BLaER1 (cell line): ENCODE measurements at regions not wholly inside any gene's neighbourhood (a gene's known extent, or its start where the extent isn't known, plus 50 kb on each side); places are given as distances from the start of the nearest gene placed in this dataset.

Experiments used
- H3K27ac ChIP-seq: shearing (Covaris generic); formaldehyde crosslinking; 2 replicates; pipeline ENCODE4 v1.8.1; 2022
- H3K27me3 ChIP-seq: shearing (Covaris generic); formaldehyde crosslinking; 2 replicates; pipeline ENCODE4 v1.8.1; 2022
- H3K36me3 ChIP-seq: shearing (Covaris generic); formaldehyde crosslinking; 2 replicates; pipeline ENCODE4 v1.8.1; 2022
- H3K4me1 ChIP-seq: shearing (Covaris generic); formaldehyde crosslinking; 2 replicates; pipeline ENCODE4 v1.8.1; 2022
- H3K4me2 ChIP-seq: shearing (Covaris generic); formaldehyde crosslinking; 2 replicates; pipeline ENCODE4 v1.8.1; 2022
- H3K4me3 ChIP-seq: shearing (Covaris generic); formaldehyde crosslinking; 2 replicates; pipeline ENCODE4 v1.8.1; 2022
- H3K9ac ChIP-seq: shearing (Covaris generic); formaldehyde crosslinking; 2 replicates; pipeline ENCODE4 v1.8.1; 2022
- H3K9me3 ChIP-seq: shearing (Covaris generic); formaldehyde crosslinking; 2 replicates; pipeline ENCODE4 v1.8.1; 2022
- H4K20me1 ChIP-seq: shearing (Covaris generic); formaldehyde crosslinking; 2 replicates; pipeline ENCODE4 v1.8.1; 2022
- Cebpa-rat ChIP-seq: shearing (Covaris generic); IDR thresholded peaks from 2 replicates; pipeline ENCODE4 v1.8.1; 2022

DNA sequence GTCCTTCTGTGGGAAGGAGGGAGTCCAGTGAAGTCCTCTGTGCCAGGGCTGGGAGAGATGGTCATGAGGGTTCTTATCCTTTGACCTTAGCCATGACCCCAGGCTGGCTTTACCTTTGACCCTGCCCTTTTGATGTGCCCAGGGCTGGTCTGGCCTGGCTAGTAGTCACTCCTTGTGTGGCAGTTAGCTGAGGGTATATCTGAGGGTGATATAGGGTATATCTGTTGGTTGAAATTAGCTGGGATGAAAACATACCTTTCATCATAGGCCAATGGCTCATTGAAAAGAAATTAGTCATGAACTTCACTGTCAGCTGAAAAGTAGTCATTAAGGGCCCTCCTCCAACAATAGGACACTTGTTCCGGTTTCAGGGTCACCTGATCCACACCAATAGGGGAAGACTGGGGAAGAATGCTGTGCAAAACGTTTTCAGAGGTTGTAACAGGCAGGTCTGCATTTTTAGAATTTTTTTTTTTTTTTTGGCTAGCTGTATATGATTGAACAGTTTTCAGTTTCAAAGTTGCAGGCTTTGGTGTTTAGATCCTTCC, 74.6 kb upstream of the STOX2 start:
- H3K27ac ChIP-seq: no peak overlapping the region
- H3K9ac ChIP-seq: no peak overlapping the region
- H4K20me1 ChIP-seq: no peaks in the 10 kb centered on the region
- H3K4me3 ChIP-seq: no peak overlapping the region
- H3K4me2 ChIP-seq: no peak overlapping the region
- H3K27me3 ChIP-seq: no peaks in the 10 kb centered on the region
- peaks cover 18% of the 10 kb centered on the region for H3K4me1 ChIP-seq
- no peaks in the 10 kb centered on the region for H3K36me3 ChIP-seq
- H3K9me3 ChIP-seq: no peaks in the 10 kb centered on the region
- no peak for TF ChIP-seq Cebpa-rat

DNA sequence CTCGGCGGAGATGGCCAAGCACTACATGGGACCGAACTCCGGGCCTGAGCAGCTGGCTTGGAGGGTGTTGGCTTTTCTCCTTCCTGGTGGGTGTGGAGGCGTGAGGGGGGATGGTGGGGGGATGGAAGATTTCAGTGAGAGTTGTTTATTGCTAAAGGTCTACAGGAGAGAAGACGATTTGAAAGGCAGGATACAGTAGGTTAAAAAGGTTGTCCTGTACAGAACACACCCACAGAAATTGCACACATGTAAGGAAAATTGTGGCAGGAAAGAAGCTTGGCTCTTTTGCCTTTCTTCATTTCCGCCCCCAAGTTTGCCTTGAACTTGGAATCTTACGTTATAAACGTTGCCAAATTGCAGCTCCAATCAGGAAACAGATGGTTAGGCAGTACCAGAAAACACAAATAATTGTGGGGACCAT, 74.1 kb upstream of the STOX2 start:
- H3K4me1 ChIP-seq: peaks cover 18% of the 10 kb centered on the region
- H3K9ac ChIP-seq: no peak overlapping the region

DNA sequence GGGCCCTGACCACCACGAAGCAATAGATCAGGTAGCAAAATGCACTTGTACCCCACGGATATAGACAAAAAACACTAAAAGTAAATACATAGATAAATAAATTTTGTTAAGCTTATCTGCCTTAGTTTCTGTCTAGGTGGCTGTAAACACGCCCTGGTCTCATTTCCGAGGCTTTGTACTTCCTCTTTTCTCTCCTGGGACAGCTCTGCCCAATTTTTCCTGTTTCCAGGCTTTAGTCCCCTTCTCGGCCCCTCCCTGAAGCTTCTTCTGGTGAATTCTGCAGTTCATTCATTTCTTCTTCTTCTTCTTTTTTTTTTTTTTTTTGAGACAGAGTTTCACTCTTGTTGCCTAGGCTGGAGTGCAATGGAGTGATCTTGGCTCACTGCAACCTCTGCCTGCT, 73.4 kb upstream of the STOX2 start:
- Histone ChIP-seq H4K20me1 (no peaks in the 10 kb centered on the region), H3K36me3 (no peaks in the 10 kb centered on the region), H3K4me2 (peak overlapping the region; percentile 61), H3K4me3 (no peak overlapping the region), H3K4me1 (peaks cover 18% of the 10 kb centered on the region), H3K27ac (no peak overlapping the region), H3K27me3 (no peaks in the 10 kb centered on the region), H3K9ac (no peak overlapping the region), H3K9me3 (no peaks in the 10 kb centered on the region)
- TF ChIP-seq Cebpa-rat: no peak

More for the DNA sequence above, 74.1 kb upstream of the STOX2 start:
- H3K27me3 ChIP-seq: no peaks in the 10 kb centered on the region
- H3K9me3 ChIP-seq: no peaks in the 10 kb centered on the region
- H3K4me2 ChIP-seq: peak overlapping the region; percentile 61; the same call in 1 of the 2 replicates
- no peak overlapping the region for H3K4me3 ChIP-seq
- H3K36me3 ChIP-seq: no peaks in the 10 kb centered on the region
- TF ChIP-seq Cebpa-rat: no peak
- H3K27ac ChIP-seq: no peak overlapping the region
- no peaks in the 10 kb centered on the region for H4K20me1 ChIP-seq

DNA sequence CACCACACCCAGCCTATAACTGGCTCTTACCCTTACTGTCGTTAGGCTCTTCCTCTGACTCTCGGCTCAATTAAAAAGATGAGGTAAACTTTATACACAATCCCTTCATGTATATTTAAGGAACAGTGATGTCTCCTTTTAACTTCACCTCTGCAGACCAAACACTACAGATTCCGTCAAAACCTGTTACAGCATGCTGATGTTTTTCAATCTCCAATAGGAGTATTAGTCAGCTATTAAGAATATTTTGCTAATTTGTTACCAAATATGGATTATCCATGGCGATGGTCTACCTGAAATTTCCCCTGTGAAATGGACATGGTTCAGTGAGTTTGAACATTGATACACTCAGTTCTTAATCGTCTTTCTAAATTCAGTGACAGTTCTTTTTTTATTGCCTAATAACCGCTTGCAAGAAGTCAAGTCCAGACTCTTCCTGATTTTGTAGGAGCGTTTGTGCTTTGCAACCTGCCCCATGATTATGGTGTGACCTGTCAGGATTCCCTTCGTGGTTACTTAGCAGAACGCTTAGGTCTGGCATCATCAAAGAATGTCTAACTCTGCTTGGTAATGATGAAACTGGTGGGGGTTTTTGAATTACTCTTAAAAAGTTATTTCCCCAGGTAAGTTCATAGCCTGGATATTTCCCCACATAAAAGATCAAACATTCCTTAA, 72.2 kb upstream of the STOX2 start:
- no peaks in the 10 kb centered on the region for H4K20me1 ChIP-seq
- no peaks in the 10 kb centered on the region for H3K27me3 ChIP-seq
- peaks cover 18% of the 10 kb centered on the region for H3K4me1 ChIP-seq
- no peak overlapping the region for H3K9ac ChIP-seq
- H3K4me3 ChIP-seq: no peak overlapping the region
- H3K9me3 ChIP-seq: no peaks in the 10 kb centered on the region
- TF ChIP-seq Cebpa-rat: no peak
- no peaks in the 10 kb centered on the region for H3K36me3 ChIP-seq
- H3K27ac ChIP-seq: no peak overlapping the region
- H3K4me2 ChIP-seq: no peak overlapping the region

DNA sequence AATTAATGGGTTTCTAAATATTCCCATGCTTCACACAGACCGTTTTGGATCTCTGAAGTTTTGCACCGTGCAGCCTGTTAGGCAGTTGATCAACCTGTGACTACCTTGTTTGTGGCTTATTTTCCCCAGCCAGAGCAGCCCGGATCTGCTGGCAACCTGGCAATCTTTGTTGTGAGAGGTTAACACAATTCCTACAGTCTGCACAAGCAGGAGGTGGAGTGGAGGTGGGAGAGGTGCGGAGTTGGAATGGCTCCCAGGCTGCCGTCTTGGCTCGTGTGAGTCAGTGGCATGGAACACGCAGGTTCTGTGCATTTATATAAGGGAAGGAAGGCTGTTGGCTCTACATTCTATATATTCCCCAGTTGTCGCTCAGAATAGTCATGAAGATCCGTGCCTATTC, 70.9 kb upstream of the STOX2 start:
- Histone ChIP-seq H4K20me1 (no peaks in the 10 kb centered on the region), H3K4me2 (no peak overlapping the region), H3K4me3 (no peak overlapping the region), H3K27me3 (no peaks in the 10 kb centered on the region), H3K4me1 (peaks cover 18% of the 10 kb centered on the region), H3K9ac (no peak overlapping the region), H3K36me3 (no peaks in the 10 kb centered on the region), H3K9me3 (no peaks in the 10 kb centered on the region), H3K27ac (no peak overlapping the region)
- TF ChIP-seq Cebpa-rat: no peak

DNA sequence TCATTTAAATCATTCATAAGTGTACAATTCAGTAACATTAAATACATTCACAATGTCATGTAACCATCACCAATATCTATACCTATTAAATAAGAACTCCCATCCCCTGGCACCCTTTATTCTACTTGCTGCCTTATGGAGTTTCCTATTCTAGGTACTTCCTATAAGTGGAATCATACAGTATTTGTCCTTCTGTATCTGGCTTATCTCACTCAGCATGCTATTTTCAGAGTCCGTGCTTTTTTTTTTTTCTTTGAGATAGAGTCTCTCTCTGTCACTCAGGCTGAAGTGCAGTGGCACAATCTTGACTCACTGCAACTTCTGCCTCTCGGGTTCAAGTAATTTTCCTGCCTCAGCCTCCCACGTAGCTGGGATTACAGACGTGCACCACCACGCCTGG, 67.9 kb upstream of the STOX2 start:
- Histone ChIP-seq H3K36me3 (no peaks in the 10 kb centered on the region), H3K9me3 (no peaks in the 10 kb centered on the region), H3K9ac (no peak overlapping the region), H3K4me3 (no peak overlapping the region), H4K20me1 (no peaks in the 10 kb centered on the region), H3K4me1 (peaks cover 4% of the 10 kb centered on the region), H3K4me2 (no peak overlapping the region), H3K27me3 (no peaks in the 10 kb centered on the region), H3K27ac (no peak overlapping the region)
- TF ChIP-seq Cebpa-rat: no peak

DNA sequence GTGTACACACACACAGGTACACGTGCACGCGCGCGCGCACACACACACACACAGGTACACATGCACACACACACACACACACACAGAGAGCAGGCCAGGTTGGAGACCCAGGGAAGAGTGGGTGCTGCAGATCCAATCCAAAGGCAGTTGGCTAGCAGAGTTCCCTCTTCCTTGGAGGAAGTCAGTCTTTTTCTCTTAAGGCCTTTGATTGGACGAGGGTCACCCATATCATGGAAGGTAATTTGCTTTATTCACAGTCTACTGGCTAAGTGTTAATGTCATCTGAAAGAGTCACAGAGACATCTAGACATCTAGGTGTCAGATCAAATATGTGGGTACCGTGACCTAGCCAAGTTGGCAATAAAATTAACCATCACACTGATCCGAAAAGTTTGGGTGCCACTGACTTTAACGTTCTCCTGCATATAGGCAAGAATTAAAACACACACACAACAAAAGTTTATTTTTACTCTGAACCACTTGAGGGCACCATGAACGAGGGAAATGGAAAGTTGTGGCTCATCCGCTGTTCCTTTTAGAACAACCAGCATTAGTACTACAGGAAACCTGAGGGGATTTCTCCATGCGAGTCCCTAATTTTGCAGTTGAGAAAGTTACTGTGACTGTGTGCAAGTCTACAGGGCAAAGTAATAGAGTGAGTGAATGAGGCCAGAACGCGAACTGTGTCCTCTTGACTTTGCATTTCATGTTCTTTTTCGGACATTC, 66.0 kb upstream of the STOX2 start:
- no peaks in the 10 kb centered on the region for H3K36me3 ChIP-seq
- H3K27me3 ChIP-seq: no peaks in the 10 kb centered on the region
- H3K4me3 ChIP-seq: no peak overlapping the region
- H3K27ac ChIP-seq: no peak overlapping the region
- no peaks in the 10 kb centered on the region for H3K9me3 ChIP-seq
- no peak for TF ChIP-seq Cebpa-rat
- H4K20me1 ChIP-seq: no peaks in the 10 kb centered on the region
- H3K4me1 ChIP-seq: no peaks in the 10 kb centered on the region
- H3K4me2 ChIP-seq: no peak overlapping the region
- H3K9ac ChIP-seq: no peak overlapping the region

DNA sequence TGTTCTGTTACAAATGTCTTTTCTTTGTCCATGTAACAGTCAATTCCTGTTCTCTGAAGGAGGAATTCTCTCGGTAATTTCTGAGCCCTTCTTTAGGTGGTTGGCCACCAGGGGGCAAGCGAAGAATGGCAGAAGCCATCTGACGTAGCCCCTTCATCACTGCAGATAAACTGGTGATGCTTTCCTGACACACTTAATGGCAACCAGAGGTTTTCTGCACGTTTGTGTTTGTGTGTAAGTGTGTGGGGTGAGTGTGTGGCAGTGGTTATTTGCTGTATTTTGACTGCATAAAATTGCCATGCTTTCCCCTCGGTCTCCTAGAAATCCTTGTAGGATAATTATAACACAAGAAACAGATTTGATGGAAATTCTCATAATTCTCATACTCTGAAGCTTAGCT, 64.8 kb upstream of the STOX2 start:
- H3K36me3 ChIP-seq: no peaks in the 10 kb centered on the region
- H3K9ac ChIP-seq: no peak overlapping the region
- H3K27ac ChIP-seq: no peak overlapping the region
- H3K9me3 ChIP-seq: no peaks in the 10 kb centered on the region
- H3K4me3 ChIP-seq: no peak overlapping the region
- no peaks in the 10 kb centered on the region for H3K27me3 ChIP-seq
- no peak overlapping the region for H3K4me2 ChIP-seq
- no peaks in the 10 kb centered on the region for H3K4me1 ChIP-seq
- no peaks in the 10 kb centered on the region for H4K20me1 ChIP-seq
- no peak for TF ChIP-seq Cebpa-rat

DNA sequence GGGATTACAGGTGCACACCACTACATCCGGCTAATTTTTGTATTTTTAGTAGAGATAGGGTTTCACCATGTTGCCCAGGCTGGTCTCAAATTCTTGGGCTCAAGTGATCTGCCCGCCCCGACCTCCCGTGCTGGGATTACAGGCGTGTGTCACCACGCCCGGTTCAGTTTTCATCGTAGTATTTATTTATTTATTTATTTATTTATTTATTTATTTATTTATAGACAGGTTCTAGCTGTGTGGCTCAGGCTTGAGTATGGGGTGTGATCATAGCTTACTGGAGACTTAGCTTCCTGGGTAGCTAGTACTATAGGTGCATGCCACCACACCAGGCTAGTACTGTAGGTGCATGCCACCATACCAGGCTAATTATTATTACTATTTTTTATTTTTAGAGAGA, 64.1 kb upstream of the STOX2 start:
- H3K4me1 ChIP-seq: no peaks in the 10 kb centered on the region
- no peaks in the 10 kb centered on the region for H3K9me3 ChIP-seq
- no peak overlapping the region for H3K9ac ChIP-seq
- no peaks in the 10 kb centered on the region for H4K20me1 ChIP-seq
- H3K36me3 ChIP-seq: no peaks in the 10 kb centered on the region
- no peak overlapping the region for H3K27ac ChIP-seq
- no peak for TF ChIP-seq Cebpa-rat
- no peaks in the 10 kb centered on the region for H3K27me3 ChIP-seq
- no peak overlapping the region for H3K4me2 ChIP-seq
- H3K4me3 ChIP-seq: no peak overlapping the region

DNA sequence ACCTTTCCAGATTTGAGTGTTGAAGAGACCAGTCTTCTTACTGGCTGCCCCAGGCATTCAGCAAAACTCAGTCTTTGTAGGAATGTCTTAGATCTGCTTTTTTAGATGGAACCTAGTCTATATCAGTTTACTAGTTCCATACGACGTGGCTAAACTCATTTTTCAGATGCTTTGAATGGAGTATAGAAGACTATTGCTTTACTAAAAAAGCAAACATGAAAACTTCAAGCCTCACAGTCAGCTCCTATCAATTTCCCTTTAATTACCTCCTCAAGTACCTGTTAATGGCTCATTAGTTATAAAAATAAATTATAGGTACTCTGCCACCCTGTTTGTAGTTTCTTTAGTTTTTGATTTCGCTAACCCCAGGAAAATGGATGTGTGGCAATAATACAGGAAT, 63.0 kb upstream of the STOX2 start:
- Histone ChIP-seq H3K9me3 (peaks cover 6% of the 10 kb centered on the region), H3K4me3 (no peak overlapping the region), H3K27me3 (no peaks in the 10 kb centered on the region), H3K4me1 (no peaks in the 10 kb centered on the region), H3K4me2 (no peak overlapping the region), H3K27ac (no peak overlapping the region), H4K20me1 (no peaks in the 10 kb centered on the region), H3K9ac (no peak overlapping the region), H3K36me3 (no peaks in the 10 kb centered on the region)
- TF ChIP-seq Cebpa-rat: no peak
